ENCODE measurements at regions not wholly inside any gene's neighbourhood (a gene's known extent, or its start where the extent isn't known, plus 50 kb on each side); places are given as distances from the start of the nearest gene placed in this dataset.

DNA sequence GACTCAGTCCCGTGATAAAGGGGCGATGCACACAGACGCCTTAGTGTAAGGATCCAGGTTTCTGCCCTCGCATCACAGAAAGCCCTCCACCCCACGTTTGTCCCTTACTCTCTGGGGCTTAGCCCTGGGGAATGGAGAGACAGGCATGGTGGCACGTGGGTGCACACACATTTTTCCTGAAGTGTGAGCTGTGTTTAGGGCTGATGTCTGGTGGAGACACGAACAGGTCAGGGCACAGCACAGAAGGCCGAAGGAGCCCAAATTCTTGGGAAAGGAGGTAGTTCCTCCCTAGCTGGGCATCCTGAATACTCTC, 84.3 kb upstream of the DHRSX start:
- H3K4me1 ChIP-seq: peaks cover 5 to 18% (median 15%) of the 10 kb centered on the region in 4 donors
- intact Hi-C loops (cut with DNase I): no loop called here

DNA sequence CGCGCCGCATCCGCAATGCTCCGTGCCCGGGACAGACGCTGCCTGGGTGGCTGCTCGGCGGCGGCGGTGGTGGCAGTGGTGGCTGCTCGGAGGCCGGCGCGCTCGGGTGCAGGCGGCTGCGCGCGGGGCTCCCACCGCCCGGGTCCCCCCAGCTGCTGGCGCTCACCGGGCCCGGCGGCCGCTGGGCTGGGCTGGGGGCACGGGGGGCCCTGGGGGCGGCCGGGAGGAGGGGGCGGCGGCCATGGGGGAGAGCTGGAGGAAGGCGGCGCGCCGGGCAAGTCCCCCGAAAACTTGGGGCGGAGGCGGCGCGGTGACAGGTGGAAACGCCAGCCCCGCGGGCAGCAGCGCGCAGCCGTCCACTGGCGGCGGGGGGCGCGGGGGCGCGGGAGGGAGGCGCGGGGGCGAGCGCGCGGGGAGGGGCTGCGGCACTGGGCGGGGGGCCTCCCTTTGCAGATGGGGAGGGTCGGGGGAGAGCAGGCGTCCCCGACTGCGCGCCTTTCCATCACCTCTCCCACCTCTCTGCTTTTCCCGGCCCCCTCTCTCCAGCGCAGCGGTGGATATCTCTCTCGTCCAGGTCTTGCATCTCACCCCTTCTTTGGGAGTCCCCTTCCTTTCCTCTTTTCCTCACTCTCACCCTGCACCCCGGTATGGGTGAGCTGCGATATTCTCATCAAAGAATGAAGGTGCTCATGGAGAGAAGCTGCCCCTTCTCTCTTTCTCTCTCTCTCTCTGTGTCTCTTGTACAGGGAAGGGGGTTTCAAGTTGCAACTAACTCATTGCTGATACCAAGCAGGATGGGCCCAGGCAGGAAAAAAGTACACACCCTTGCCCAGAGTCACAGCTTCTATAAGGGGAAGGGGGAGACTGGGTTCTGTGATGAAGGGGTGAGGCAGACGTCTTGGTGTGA, 83.7 kb upstream of the DHRSX start:
- Histone ChIP-seq H3K27ac (replicated peaks in 1 of 4) (no peak overlapping the region), H3K9me3 (no peaks in the 10 kb centered on the region), H3K4me3 (peak overlapping the region in 1 of 4 donors; percentile 9), H3K27me3 (peaks cover 0 to 61% (median 24%) of the 10 kb centered on the region in 4 donors), H3K4me1 (peaks cover 5 to 18% (median 15%) of the 10 kb centered on the region in 4 donors), H3K36me3 (no peaks in the 10 kb centered on the region)
- WGBS: 5% methylated on average over 12 of the region's 73 CpGs
- TF ChIP-seq EP300 (IDR thresholded peaks at IDR 0.05): no peak
- TF ChIP-seq POLR2AphosphoS5 (IDR thresholded peaks at IDR 0.05): no peak
- TF ChIP-seq, protein P1, sequence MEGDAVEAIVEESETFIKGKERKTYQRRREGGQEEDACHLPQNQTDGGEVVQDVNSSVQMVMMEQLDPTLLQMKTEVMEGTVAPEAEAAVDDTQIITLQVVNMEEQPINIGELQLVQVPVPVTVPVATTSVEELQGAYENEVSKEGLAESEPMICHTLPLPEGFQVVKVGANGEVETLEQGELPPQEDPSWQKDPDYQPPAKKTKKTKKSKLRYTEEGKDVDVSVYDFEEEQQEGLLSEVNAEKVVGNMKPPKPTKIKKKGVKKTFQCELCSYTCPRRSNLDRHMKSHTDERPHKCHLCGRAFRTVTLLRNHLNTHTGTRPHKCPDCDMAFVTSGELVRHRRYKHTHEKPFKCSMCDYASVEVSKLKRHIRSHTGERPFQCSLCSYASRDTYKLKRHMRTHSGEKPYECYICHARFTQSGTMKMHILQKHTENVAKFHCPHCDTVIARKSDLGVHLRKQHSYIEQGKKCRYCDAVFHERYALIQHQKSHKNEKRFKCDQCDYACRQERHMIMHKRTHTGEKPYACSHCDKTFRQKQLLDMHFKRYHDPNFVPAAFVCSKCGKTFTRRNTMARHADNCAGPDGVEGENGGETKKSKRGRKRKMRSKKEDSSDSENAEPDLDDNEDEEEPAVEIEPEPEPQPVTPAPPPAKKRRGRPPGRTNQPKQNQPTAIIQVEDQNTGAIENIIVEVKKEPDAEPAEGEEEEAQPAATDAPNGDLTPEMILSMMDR (IDR thresholded peaks at IDR 0.05): no peak
- no peak for TF ChIP-seq POLR2A (IDR thresholded peaks at IDR 0.05; ENCODE audit: low read depth)
- intact Hi-C loops (cut with DNase I): no loop called here
- no peak for DNase-seq (ENCODE audit: extremely low spot score)

More for the DNA sequence above, 84.3 kb upstream of the DHRSX start:
- no peaks in the 10 kb centered on the region for H3K9me3 ChIP-seq
- H3K4me3 ChIP-seq: no peak overlapping the region
- H3K27ac ChIP-seq (replicated peaks in 1 of 4): no peak overlapping the region
- WGBS: 29% methylated on average over 8 of the region's 8 CpGs
- H3K27me3 ChIP-seq: peaks cover 0 to 58% (median 24%) of the 10 kb centered on the region in 4 donors
- no peaks in the 10 kb centered on the region for H3K36me3 ChIP-seq
- no peak for DNase-seq (ENCODE audit: extremely low spot score)
- TF ChIP-seq EP300 (IDR thresholded peaks at IDR 0.05) (no peak), POLR2AphosphoS5 (IDR thresholded peaks at IDR 0.05) (no peak), POLR2A (IDR thresholded peaks at IDR 0.05; ENCODE audit: low read depth) (no peak)
- TF ChIP-seq, protein P1 (IDR thresholded peaks at IDR 0.05): no peak

DNA sequence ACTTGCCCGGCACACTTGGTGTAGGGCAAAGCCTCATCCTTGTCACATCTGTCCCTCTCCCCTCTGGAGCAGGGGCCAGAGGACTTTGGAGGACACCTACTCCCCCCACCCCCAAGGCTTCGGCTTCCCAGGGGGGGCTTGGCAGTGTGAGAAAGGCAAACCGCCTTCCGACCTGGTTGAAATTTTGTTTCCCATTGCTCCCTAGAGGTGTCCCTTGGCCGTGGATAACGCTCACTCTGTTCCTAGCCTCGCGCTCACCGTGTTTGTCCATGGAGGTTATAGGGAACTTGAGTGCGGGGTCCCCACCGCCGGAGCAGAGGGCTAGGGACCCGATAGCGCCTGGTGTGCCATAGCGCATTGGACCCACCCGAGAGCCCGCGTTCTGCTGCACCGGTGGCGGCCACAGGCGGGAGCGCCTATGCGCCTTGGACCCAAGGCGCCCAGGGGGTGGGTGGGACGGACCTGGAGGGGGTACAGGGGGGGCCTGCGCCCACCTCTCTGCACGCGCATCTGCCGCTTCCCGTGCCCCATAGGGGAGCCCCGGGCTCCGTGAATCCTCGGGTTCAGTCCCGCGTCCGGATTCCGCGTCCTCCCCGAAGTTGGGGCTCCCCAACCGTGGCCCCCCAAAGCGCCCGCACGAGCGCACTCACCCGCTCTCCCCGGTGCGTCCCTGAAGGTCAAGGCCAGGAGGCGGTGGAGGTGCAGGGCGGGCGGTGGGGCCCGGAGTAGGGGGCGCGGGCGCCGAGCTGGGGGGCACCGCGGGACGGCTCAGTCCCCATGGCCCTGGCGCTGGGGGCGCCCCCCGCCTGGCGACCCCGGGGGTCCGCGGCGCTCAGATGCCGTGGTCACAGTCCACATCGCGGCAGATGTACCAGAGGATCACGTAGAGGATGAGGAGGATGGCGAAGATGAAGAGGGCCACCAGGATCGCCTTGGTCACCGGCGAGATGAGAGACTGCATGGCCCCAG, 82.7 kb upstream of the DHRSX start:
- intact Hi-C loops (cut with DNase I): no loop called here
- Histone ChIP-seq H3K4me3 (no peak overlapping the region), H3K4me1 (peaks cover 5 to 18% (median 15%) of the 10 kb centered on the region in 4 donors), H3K27me3 (peaks cover 0 to 61% (median 24%) of the 10 kb centered on the region in 4 donors), H3K9me3 (no peaks in the 10 kb centered on the region), H3K27ac (replicated peaks in 1 of 4) (no peak overlapping the region), H3K36me3 (no peaks in the 10 kb centered on the region)
- DNase-seq (ENCODE audit: extremely low spot score): no peak
- 4% methylated on average over 36 of the region's 74 CpGs for WGBS
- TF ChIP-seq EP300 (IDR thresholded peaks at IDR 0.05) (no peak), POLR2AphosphoS5 (IDR thresholded peaks at IDR 0.05) (no peak), POLR2A (IDR thresholded peaks at IDR 0.05; ENCODE audit: low read depth) (no peak)
- TF ChIP-seq, protein P1 (IDR thresholded peaks at IDR 0.05): no peak

DNA sequence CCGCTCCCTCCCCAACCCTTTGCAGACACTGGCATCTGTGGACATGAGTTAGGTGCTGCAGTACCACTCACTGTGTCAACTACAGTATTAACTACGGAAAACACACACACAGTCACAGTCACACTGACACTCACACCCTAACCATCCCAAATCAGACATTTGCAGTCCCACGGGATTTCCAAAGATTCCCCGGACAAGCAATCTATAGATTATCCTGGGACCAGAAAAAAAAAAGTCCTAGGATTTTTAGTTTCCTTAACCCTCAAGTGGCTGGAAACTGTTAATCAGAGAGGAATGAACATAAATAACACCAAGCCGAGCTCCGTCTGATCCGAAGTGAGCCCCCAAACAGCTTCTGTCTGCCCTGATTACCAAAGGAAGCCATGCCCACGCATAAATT, 81.9 kb upstream of the DHRSX start:
- intact Hi-C loops (cut with DNase I): no loop called here
- Histone ChIP-seq H3K9me3 (no peaks in the 10 kb centered on the region), H3K27me3 (peaks cover 0 to 61% (median 24%) of the 10 kb centered on the region in 4 donors), H3K27ac (replicated peaks in 1 of 4) (no peak overlapping the region), H3K4me1 (peaks cover 5 to 18% (median 15%) of the 10 kb centered on the region in 4 donors), H3K36me3 (no peaks in the 10 kb centered on the region), H3K4me3 (no peak overlapping the region)
- whole genome bisulfite sequencing: 17% methylated on average over 8 of the region's 8 CpGs
- TF ChIP-seq EP300 (IDR thresholded peaks at IDR 0.05) (no peak), POLR2A (IDR thresholded peaks at IDR 0.05; ENCODE audit: low read depth) (no peak), POLR2AphosphoS5 (IDR thresholded peaks at IDR 0.05) (no peak)
- TF ChIP-seq, protein P1 (IDR thresholded peaks at IDR 0.05): no peak
- DNase-seq (ENCODE audit: extremely low spot score): no peak

All from esophagus muscularis mucosa (tissue), 4 donors.